ENCODE measurements at regions not wholly inside any gene's neighbourhood (a gene's known extent, or its start where the extent isn't known, plus 50 kb on each side); places are given as distances from the start of the nearest gene placed in this dataset.

- Histone ChIP-seq H2AFZ (ENCODE audit: control insufficient read depth, low read length) (no peak overlapping the region), H3K4me1 (ENCODE audit: control insufficient read depth, extremely low read depth, insufficient read depth, low read length) (peaks cover 4% of the 10 kb centered on the region), H3K36me3 (ENCODE audit: control insufficient read depth in 2 of 2, extremely low read depth in 1 of 2, insufficient read depth in 2 of 2, low read length in 2 of 2) (no peaks in the 10 kb centered on the region), H3K9me3 (ENCODE audit: control insufficient read depth, low read depth, low read length) (no peaks in the 10 kb centered on the region), H3K9ac (ENCODE audit: control insufficient read depth, extremely low read depth, insufficient read depth, low read length) (no peak overlapping the region), H3K9me1 (ENCODE audit: control insufficient read depth, extremely low read depth, insufficient read depth, low read length) (no peaks in the 10 kb centered on the region), H3K4me3 (ENCODE audit: control insufficient read depth in 2 of 3, extremely low read depth in 1 of 3, insufficient read depth in 2 of 3, low read depth in 1 of 3, low read length in 3 of 3) (no peak overlapping the region), H3K27me3 (ENCODE audit: control insufficient read depth, extremely low read depth, insufficient read depth, low read length) (no peaks in the 10 kb centered on the region), H4K20me1 (ENCODE audit: control insufficient read depth, extremely low read depth, insufficient read depth, low read length) (no peaks in the 10 kb centered on the region), H3K27ac (ENCODE audit: control insufficient read depth, insufficient read depth, low read length) (no peak overlapping the region), H3K79me2 (ENCODE audit: control insufficient read depth, insufficient read depth, low read length) (no peaks in the 10 kb centered on the region), H3K4me2 (ENCODE audit: control insufficient read depth, extremely low read depth, insufficient read depth, low read depth, low read length) (no peak overlapping the region)
- TF ChIP-seq EZH2 (IDR thresholded peaks at IDR 0.05; ENCODE audit: low read length) (no peak), CTCF (optimal IDR thresholded peaks at IDR 0.05 in 1 of 3, IDR thresholded peaks at IDR 0.05 in 1 of 3, conservative IDR thresholded peaks at IDR 0.05 in 1 of 3; ENCODE audit: extremely low read depth in 1 of 3, insufficient read depth in 2 of 3, low read length in 3 of 3) (no peak)
- dilution Hi-C loops (cut with MboI; ENCODE audit: extremely low pct_ligation_motif_present, low sequenced_read_pairs): no loop called here
- FAIRE-seq (no peak), DNase-seq (ENCODE audit: low read depth, low spot score) (no peak)
Measured at GRCh38 chr9:108012405-108012804, 522.8 kb upstream of the KLF4 start.

- H4K20me1 ChIP-seq (ENCODE audit: control insufficient read depth, extremely low read depth, insufficient read depth, low read length): no peaks in the 10 kb centered on the region
- DNase-seq (ENCODE audit: low read depth, low spot score): no peak
- no peak overlapping the region for H3K9ac ChIP-seq (ENCODE audit: control insufficient read depth, extremely low read depth, insufficient read depth, low read length)
- dilution Hi-C loops (cut with MboI; ENCODE audit: extremely low pct_ligation_motif_present, low sequenced_read_pairs): no loop called here
- no peaks in the 10 kb centered on the region for H3K79me2 ChIP-seq (ENCODE audit: control insufficient read depth, insufficient read depth, low read length)
- no peaks in the 10 kb centered on the region for H3K27me3 ChIP-seq (ENCODE audit: control insufficient read depth, extremely low read depth, insufficient read depth, low read length)
- H3K9me1 ChIP-seq (ENCODE audit: control insufficient read depth, extremely low read depth, insufficient read depth, low read length): no peaks in the 10 kb centered on the region
- H3K9me3 ChIP-seq (ENCODE audit: control insufficient read depth, low read depth, low read length): no peaks in the 10 kb centered on the region
- no peak overlapping the region for H3K4me3 ChIP-seq (ENCODE audit: control insufficient read depth in 2 of 3, extremely low read depth in 1 of 3, insufficient read depth in 2 of 3, low read depth in 1 of 3, low read length in 3 of 3)
- FAIRE-seq: no peak
- H3K4me2 ChIP-seq (ENCODE audit: control insufficient read depth, extremely low read depth, insufficient read depth, low read depth, low read length): no peak overlapping the region
- no peak for TF ChIP-seq CTCF (optimal IDR thresholded peaks at IDR 0.05 in 1 of 3, IDR thresholded peaks at IDR 0.05 in 1 of 3, conservative IDR thresholded peaks at IDR 0.05 in 1 of 3; ENCODE audit: extremely low read depth in 1 of 3, insufficient read depth in 2 of 3, low read length in 3 of 3)
- TF ChIP-seq EZH2 (IDR thresholded peaks at IDR 0.05; ENCODE audit: low read length): no peak
- H3K4me1 ChIP-seq (ENCODE audit: control insufficient read depth, extremely low read depth, insufficient read depth, low read length): peaks cover 2% of the 10 kb centered on the region
- no peaks in the 10 kb centered on the region for H3K36me3 ChIP-seq (ENCODE audit: control insufficient read depth in 2 of 2, extremely low read depth in 1 of 2, insufficient read depth in 2 of 2, low read length in 2 of 2)
- no peak overlapping the region for H2AFZ ChIP-seq (ENCODE audit: control insufficient read depth, low read length)
- H3K27ac ChIP-seq (ENCODE audit: control insufficient read depth, insufficient read depth, low read length): no peak overlapping the region
Measured at GRCh38 chr9:108003526-108003925, 514.0 kb upstream of the KLF4 start.

Measured in keratinocyte (primary cell).